Ishikawa (cell line): ENCODE measurements at regions not wholly inside any gene's neighbourhood (a gene's known extent, or its start where the extent isn't known, plus 50 kb on each side); places are given as distances from the start of the nearest gene placed in this dataset.

Experiments
- CEBPB ChIP-seq: IDR thresholded peaks from 2 replicates; pipeline ENCODE4 v1.6.1; 2012
- CREB1 ChIP-seq: IDR thresholded peaks from 2 replicates; pipeline ENCODE4 v1.6.1; 2012; ENCODE audit warnings: low read depth
- EGR1 ChIP-seq: IDR thresholded peaks from 2 replicates; pipeline ENCODE4 v1.6.1; 2012
- EP300 ChIP-seq: IDR thresholded peaks from 2 replicates; pipeline ENCODE4 v1.6.1; 2012; ENCODE audit warnings: borderline replicate concordance
- FOXM1 ChIP-seq: IDR thresholded peaks from 2 replicates; pipeline ENCODE4 v1.6.1; 2012; ENCODE audit warnings: low read depth, borderline replicate concordance
- NFIC ChIP-seq: IDR thresholded peaks from 2 replicates; pipeline ENCODE4 v1.6.1; 2012
- RAD21 ChIP-seq: IDR thresholded peaks from 2 replicates; pipeline ENCODE4 v1.6.1; 2012; ENCODE audit warnings: low read depth
- TAF1 ChIP-seq: IDR thresholded peaks from 2 replicates; pipeline ENCODE4 v1.6.1; 2012; ENCODE audit warnings: low read depth, mild to moderate bottlenecking
- TCF12 ChIP-seq: IDR thresholded peaks from 2 replicates; pipeline ENCODE4 v1.6.1; 2012; ENCODE audit warnings: low read depth
- TEAD4 ChIP-seq: IDR thresholded peaks from 2 replicates; pipeline ENCODE4 v1.6.1; 2012
- YY1 ChIP-seq: IDR thresholded peaks from 2 replicates; pipeline ENCODE4 v1.6.1; 2012; ENCODE audit warnings: low read depth
- ZBTB7A ChIP-seq: IDR thresholded peaks from 2 replicates; pipeline ENCODE4 v1.6.1; 2012; ENCODE audit warnings: low read depth
- TF ChIP-seq, protein P1 (sequence below): IDR thresholded peaks from 2 replicates; pipeline ENCODE4 v1.6.1; 2012
- TF ChIP-seq, protein P2 (sequence below): IDR thresholded peaks from 2 replicates; pipeline ENCODE4 v1.6.1; 2012; ENCODE audit warnings: low read depth, mild to moderate bottlenecking
- TF ChIP-seq, protein P3 (sequence below): IDR thresholded peaks from 2 replicates; pipeline ENCODE4 v1.6.1; 2012

GRCh38 chrX:107360788-107361360, 88.6 kb upstream of the FRMPD3 start:
- TF ChIP-seq TAF1: no peak
- no peak for TF ChIP-seq RAD21
- TF ChIP-seq, protein P1, sequence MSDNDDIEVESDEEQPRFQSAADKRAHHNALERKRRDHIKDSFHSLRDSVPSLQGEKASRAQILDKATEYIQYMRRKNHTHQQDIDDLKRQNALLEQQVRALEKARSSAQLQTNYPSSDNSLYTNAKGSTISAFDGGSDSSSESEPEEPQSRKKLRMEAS: no peak
- no peak for TF ChIP-seq TEAD4
- no peak for TF ChIP-seq EP300

GRCh38 chrX:107374132-107374531, 75.3 kb upstream of the FRMPD3 start:
- TF ChIP-seq EGR1: no peak
- no peak for TF ChIP-seq EP300
- no peak for TF ChIP-seq CREB1
- TF ChIP-seq TEAD4: no peak
- no peak for TF ChIP-seq TCF12
- TF ChIP-seq, protein P2, sequence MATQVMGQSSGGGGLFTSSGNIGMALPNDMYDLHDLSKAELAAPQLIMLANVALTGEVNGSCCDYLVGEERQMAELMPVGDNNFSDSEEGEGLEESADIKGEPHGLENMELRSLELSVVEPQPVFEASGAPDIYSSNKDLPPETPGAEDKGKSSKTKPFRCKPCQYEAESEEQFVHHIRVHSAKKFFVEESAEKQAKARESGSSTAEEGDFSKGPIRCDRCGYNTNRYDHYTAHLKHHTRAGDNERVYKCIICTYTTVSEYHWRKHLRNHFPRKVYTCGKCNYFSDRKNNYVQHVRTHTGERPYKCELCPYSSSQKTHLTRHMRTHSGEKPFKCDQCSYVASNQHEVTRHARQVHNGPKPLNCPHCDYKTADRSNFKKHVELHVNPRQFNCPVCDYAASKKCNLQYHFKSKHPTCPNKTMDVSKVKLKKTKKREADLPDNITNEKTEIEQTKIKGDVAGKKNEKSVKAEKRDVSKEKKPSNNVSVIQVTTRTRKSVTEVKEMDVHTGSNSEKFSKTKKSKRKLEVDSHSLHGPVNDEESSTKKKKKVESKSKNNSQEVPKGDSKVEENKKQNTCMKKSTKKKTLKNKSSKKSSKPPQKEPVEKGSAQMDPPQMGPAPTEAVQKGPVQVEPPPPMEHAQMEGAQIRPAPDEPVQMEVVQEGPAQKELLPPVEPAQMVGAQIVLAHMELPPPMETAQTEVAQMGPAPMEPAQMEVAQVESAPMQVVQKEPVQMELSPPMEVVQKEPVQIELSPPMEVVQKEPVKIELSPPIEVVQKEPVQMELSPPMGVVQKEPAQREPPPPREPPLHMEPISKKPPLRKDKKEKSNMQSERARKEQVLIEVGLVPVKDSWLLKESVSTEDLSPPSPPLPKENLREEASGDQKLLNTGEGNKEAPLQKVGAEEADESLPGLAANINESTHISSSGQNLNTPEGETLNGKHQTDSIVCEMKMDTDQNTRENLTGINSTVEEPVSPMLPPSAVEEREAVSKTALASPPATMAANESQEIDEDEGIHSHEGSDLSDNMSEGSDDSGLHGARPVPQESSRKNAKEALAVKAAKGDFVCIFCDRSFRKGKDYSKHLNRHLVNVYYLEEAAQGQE: no peak
- TF ChIP-seq YY1: no peak
- no peak for TF ChIP-seq TAF1
- TF ChIP-seq FOXM1: no peak
- TF ChIP-seq, protein P1: no peak
- TF ChIP-seq, protein P3, sequence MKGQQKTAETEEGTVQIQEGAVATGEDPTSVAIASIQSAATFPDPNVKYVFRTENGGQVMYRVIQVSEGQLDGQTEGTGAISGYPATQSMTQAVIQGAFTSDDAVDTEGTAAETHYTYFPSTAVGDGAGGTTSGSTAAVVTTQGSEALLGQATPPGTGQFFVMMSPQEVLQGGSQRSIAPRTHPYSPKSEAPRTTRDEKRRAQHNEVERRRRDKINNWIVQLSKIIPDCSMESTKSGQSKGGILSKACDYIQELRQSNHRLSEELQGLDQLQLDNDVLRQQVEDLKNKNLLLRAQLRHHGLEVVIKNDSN: no peak
- TF ChIP-seq ZBTB7A: no peak
- no peak for TF ChIP-seq RAD21
- no peak for TF ChIP-seq NFIC
- no peak for TF ChIP-seq CEBPB

DNA sequence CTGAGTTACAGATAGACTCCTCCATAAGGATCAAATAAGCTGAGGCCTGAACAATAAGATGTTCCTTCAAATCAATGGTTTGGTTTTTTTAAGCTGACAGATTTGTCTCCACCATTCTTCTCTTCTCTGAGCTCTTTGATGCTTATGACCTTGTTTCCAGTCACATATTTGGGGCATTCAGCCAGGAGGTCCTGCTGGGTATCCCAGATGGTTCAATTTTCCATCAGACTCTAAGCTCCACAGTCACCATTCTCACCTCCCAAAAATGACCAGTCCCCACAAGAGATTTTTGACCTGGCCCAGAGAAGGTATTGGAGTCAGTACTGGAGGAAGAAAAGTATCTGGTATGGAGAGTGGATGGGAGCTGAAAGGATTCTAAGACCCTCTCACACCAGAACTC, 74.6 kb upstream of the FRMPD3 start:
- TF ChIP-seq TAF1: no peak
- TF ChIP-seq RAD21: no peak
- no peak for TF ChIP-seq ZBTB7A
- TF ChIP-seq CEBPB: no peak
- TF ChIP-seq EGR1: no peak
- TF ChIP-seq YY1: no peak
- TF ChIP-seq TCF12: no peak
- no peak for TF ChIP-seq NFIC
- TF ChIP-seq CREB1: no peak

DNA sequence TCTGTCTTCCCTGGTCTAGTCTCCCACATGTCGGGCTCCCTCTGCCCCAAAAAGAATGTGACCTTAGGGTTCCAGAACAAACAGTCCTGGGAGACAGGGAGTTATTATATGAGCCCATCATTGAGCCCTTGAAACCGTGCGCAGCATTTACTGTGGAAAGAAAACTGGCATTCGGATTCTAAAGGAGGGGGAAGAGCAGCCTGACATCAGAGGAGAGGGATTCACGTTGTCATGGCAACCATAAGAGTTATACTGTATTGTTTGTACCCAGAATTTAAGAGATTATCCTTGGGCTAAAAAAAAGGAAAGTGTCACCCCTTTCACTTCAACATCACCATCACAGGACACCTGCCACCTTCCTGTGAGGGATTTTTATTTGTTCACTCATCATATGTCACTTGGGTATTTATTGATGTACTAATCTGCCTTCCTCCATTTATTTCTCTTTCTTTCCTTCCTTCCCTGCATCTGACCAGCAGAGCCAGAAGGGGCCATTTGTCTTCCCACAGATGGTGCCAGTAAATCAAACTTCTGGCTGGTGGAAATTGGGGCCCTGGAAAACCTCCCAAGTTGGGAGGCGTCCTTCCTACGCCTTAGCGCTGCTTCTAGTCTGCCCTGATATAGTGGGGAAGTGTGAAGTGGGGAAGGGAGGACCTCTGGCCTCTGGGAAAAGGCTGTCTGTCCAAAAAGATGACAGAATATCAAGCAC, 64.9 kb upstream of the FRMPD3 start:
- TF ChIP-seq, protein P2: no peak
- TF ChIP-seq TCF12: no peak
- TF ChIP-seq, protein P3: no peak

GRCh38 chrX:107389726-107390125, 59.7 kb upstream of the FRMPD3 start:
- TF ChIP-seq, protein P3: no peak
- no peak for TF ChIP-seq NFIC
- TF ChIP-seq, protein P2: no peak; the same call in 1 of the 2 replicates
- TF ChIP-seq TCF12: no peak
